ENCODE measurements at regions not wholly inside any gene's neighbourhood (a gene's known extent, or its start where the extent isn't known, plus 50 kb on each side); places are given as distances from the start of the nearest gene placed in this dataset.

DNA sequence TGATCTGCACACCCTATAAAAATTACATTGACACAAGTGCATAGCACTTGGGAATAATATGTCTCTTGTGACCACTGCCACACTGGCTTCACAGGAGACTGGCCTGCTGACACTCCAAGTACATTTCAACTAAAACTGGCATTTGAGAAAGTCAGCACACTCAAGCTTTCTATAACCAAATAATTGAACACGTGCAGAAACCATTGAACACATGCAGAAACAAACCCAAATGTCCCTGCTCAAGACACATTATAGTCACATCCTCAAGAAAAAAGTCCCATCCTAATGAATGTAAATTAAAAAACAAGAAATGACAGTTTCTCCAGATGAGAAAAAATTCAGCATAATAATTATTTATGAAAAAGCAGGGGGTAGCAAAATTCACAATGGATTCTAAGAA, 1859.1 kb upstream of the PCDH20 start:
- TF ChIP-seq EP300 (IDR thresholded peaks at IDR 0.05) (no peak), POLR2A (IDR thresholded peaks at IDR 0.05) (no peak)
- TF ChIP-seq, protein P1, sequence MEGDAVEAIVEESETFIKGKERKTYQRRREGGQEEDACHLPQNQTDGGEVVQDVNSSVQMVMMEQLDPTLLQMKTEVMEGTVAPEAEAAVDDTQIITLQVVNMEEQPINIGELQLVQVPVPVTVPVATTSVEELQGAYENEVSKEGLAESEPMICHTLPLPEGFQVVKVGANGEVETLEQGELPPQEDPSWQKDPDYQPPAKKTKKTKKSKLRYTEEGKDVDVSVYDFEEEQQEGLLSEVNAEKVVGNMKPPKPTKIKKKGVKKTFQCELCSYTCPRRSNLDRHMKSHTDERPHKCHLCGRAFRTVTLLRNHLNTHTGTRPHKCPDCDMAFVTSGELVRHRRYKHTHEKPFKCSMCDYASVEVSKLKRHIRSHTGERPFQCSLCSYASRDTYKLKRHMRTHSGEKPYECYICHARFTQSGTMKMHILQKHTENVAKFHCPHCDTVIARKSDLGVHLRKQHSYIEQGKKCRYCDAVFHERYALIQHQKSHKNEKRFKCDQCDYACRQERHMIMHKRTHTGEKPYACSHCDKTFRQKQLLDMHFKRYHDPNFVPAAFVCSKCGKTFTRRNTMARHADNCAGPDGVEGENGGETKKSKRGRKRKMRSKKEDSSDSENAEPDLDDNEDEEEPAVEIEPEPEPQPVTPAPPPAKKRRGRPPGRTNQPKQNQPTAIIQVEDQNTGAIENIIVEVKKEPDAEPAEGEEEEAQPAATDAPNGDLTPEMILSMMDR (IDR thresholded peaks at IDR 0.05) = no peak

Measured in gastroesophageal sphincter (tissue), 3 donors.